Endodermal cell (in vitro differentiated cells): ENCODE measurements at regions not wholly inside any gene's neighbourhood (a gene's known extent, or its start where the extent isn't known, plus 50 kb on each side); places are given as distances from the start of the nearest gene placed in this dataset.

ENCODE experiments used
- DNase-seq: peaks from one replicate; pipeline ENCODE4 v3.0.0-alpha.2; 2017
- H3K27ac ChIP-seq: 2 replicates; pipeline ENCODE4 v1.5.1; 2013; ENCODE audit warnings: mild to moderate bottlenecking, low read depth, low read length, moderate library complexity
- H3K27me3 ChIP-seq: 2 replicates; pipeline ENCODE4 v1.6.1; 2013; ENCODE audit warnings: mild to moderate bottlenecking, low read length, moderate library complexity; ENCODE audit not compliant: insufficient read depth, control insufficient read depth, poor library complexity, severe bottlenecking
- H3K36me3 ChIP-seq: 2 replicates; pipeline ENCODE4 v1.7.0; 2013; ENCODE audit warnings: mild to moderate bottlenecking, low read length, moderate library complexity; ENCODE audit not compliant: control insufficient read depth, insufficient read depth
- H3K4me1 ChIP-seq: one replicate; pipeline ENCODE4 v1.7.0; 2013; ENCODE audit warnings: low read length; ENCODE audit not compliant: control insufficient read depth, insufficient read depth
- H3K4me3 ChIP-seq: 2 replicates; pipeline ENCODE4 v1.5.1; 2013; ENCODE audit warnings: mild to moderate bottlenecking, low read length, moderate library complexity
- H3K9ac ChIP-seq: 2 replicates; pipeline ENCODE4 v1.6.1; 2013; ENCODE audit warnings: mild to moderate bottlenecking, low read length, moderate library complexity; ENCODE audit not compliant: poor library complexity, severe bottlenecking; ENCODE audit errors: extremely low read depth
- H3K9me3 ChIP-seq: 2 replicates; pipeline ENCODE4 v1.6.1; 2013; ENCODE audit warnings: mild to moderate bottlenecking, low read length, moderate library complexity; ENCODE audit not compliant: control insufficient read depth
- H3K27ac Mint-ChIP-seq: 2 replicates; pipeline ENCODE4 v1.8.0; 2020; ENCODE audit warnings: mixed read lengths
- H3K27me3 Mint-ChIP-seq: 2 replicates; pipeline ENCODE4 v1.8.0; 2021; ENCODE audit warnings: mild to moderate bottlenecking, mixed read lengths; ENCODE audit not compliant: insufficient read depth
- H3K36me3 Mint-ChIP-seq: 2 replicates; pipeline ENCODE4 v1.8.0; 2020; ENCODE audit warnings: low read depth, mixed read lengths
- H3K4me1 Mint-ChIP-seq: 2 replicates; pipeline ENCODE4 v1.8.0; 2020; ENCODE audit warnings: mixed read lengths
- H3K4me3 Mint-ChIP-seq: 2 replicates; pipeline ENCODE4 v1.8.0; 2020; ENCODE audit warnings: mild to moderate bottlenecking, moderate library complexity, mixed read lengths
- H3K9me3 Mint-ChIP-seq: 2 replicates; pipeline ENCODE4 v1.8.0; 2020; ENCODE audit warnings: mild to moderate bottlenecking, mixed read lengths
- CTCF ChIP-seq: fragments of 200-600 bp; sonication (generic); conservative IDR thresholded peaks from 2 replicates; pipeline ENCODE4 v1.5.0; 2021; ENCODE audit warnings: antibody characterized with exemption, mild to moderate bottlenecking
- WGBS, 2 experiments: methylation state at CpG; one replicate each; pipeline versions ENCODE4 v1.1.5 to v1.1.7; 2013; ENCODE audit warnings: missing lambda C conversion rate in 2 of 2, mixed read lengths in 1 of 2; ENCODE audit not compliant: insufficient coverage in 1 of 2, insufficient read length in 1 of 2; 5-methylcytosine and 5-hydroxymethylcytosine counted together

DNA sequence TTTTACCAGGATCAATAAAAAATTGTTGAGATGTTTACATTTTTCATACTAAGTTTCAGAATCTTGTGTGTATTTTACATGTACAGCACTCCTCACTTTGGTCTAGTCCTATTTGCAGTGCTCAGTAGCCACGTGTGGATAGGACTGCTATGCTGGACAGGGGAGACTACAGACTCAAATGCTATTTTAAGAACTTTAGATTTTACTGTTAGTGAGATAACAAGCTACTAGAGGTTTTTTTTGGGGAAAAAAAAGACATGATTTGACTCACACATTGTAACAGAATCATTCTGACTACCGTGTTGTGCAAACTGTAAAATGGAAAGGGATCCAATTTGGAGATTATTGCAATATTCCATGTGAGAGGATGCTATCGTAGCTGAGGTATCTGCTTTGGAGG lies 418.9 kb upstream of the PRMT6 start:
- H3K9ac ChIP-seq, result no peak overlapping the region
- Mint-ChIP-seq H3K27ac (no peak overlapping the region), H3K4me3 (no peak overlapping the region), H3K27me3 (no peaks in the 10 kb centered on the region), H3K9me3 (no peaks in the 10 kb centered on the region), H3K36me3 (no peaks in the 10 kb centered on the region), H3K4me1 (no peaks in the 10 kb centered on the region)
- no peaks in the 10 kb centered on the region for H3K27me3 ChIP-seq
- no peak for DNase-seq
- no peak overlapping the region for H3K27ac ChIP-seq
- H3K36me3 ChIP-seq, result no peaks in the 10 kb centered on the region
- no peak for TF ChIP-seq CTCF
- 88 to 100% methylated on average over 2 to 3 of the region's 3 CpGs for WGBS, 2 experiments
- H3K9me3 ChIP-seq, result no peaks in the 10 kb centered on the region
- H3K4me1 ChIP-seq, result peaks cover 2% of the 10 kb centered on the region
- no peak overlapping the region for H3K4me3 ChIP-seq

DNA sequence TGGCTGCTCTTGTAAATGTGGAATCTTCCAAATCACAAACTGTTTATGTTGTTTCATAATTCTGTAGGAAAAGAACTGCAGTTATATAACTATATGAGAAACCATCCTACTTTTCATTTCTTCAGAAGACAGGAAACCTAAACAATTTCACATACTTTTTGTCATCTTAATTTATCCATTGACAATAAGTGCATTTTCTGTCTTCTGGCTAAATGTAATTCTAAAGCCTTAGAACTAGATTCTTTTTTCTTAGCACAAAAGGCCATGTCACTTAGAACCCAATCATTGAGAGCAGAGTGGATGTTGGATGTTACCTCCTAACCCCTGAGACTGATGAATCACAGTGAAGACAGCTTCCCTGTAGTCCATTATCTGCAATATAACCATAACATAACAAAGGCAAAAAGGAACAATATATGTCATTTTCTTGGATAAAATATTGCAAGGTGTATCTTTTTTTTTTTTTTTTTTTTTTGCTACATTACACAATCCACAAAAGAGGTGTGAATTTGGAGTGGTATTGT lies 410.2 kb upstream of the PRMT6 start:
- H3K27ac Mint-ChIP-seq, result no peak overlapping the region
- Histone ChIP-seq H3K9ac (no peak overlapping the region), H3K27me3 (no peaks in the 10 kb centered on the region), H3K27ac (no peak overlapping the region), H3K9me3 (no peaks in the 10 kb centered on the region), H3K4me1 (no peaks in the 10 kb centered on the region), H3K36me3 (no peaks in the 10 kb centered on the region), H3K4me3 (no peak overlapping the region)
- no peak overlapping the region for H3K4me3 Mint-ChIP-seq
- no peaks in the 10 kb centered on the region for H3K9me3 Mint-ChIP-seq
- TF ChIP-seq CTCF, result no peak
- peaks cover 8% of the 10 kb centered on the region for H3K4me1 Mint-ChIP-seq
- DNase-seq, result no peak
- H3K36me3 Mint-ChIP-seq, result no peaks in the 10 kb centered on the region
- no peaks in the 10 kb centered on the region for H3K27me3 Mint-ChIP-seq

DNA sequence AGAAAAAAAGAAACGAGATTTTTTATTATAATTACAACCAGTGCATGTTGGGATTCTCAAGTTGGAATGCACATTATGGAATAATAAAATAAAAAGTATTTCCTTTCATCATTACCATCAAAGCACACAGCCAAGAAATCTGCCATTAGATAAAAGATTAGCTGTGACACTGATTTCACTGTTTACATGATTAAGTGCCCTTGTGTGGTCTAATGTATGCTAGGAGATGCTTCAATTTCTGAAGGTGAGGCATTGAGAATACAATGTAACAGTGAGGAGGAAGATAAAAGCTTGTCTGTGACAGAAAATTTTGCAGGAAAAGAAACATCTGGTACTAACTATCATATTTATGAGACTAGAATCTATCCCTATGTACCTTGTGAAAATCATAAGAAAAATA lies 409.7 kb upstream of the PRMT6 start:
- Histone ChIP-seq H3K27ac (no peak overlapping the region), H3K4me3 (no peak overlapping the region), H3K9me3 (no peaks in the 10 kb centered on the region), H3K27me3 (no peaks in the 10 kb centered on the region), H3K9ac (no peak overlapping the region), H3K4me1 (no peaks in the 10 kb centered on the region), H3K36me3 (no peaks in the 10 kb centered on the region)
- no peaks in the 10 kb centered on the region for H3K9me3 Mint-ChIP-seq
- no peak for TF ChIP-seq CTCF
- no peaks in the 10 kb centered on the region for H3K27me3 Mint-ChIP-seq
- no peaks in the 10 kb centered on the region for H3K36me3 Mint-ChIP-seq
- no peak overlapping the region for H3K4me3 Mint-ChIP-seq
- H3K4me1 Mint-ChIP-seq, result peaks cover 8% of the 10 kb centered on the region
- DNase-seq, result no peak
- WGBS, 2 experiments, result 100% methylated on average over 1 of the region's 1 CpG; no CpG with 5 or more reads in 1 of the 2 experiments
- H3K27ac Mint-ChIP-seq, result no peak overlapping the region
